GM19240 (cell line): ENCODE measurements at regions not wholly inside any gene's neighbourhood (a gene's known extent, or its start where the extent isn't known, plus 50 kb on each side); places are given as distances from the start of the nearest gene placed in this dataset.

Experiments
- DNase-seq: peaks from one replicate; pipeline ENCODE4 v3.0.0; 2011; ENCODE audit warnings: low spot score; ENCODE audit not compliant: insufficient read length

DNA sequence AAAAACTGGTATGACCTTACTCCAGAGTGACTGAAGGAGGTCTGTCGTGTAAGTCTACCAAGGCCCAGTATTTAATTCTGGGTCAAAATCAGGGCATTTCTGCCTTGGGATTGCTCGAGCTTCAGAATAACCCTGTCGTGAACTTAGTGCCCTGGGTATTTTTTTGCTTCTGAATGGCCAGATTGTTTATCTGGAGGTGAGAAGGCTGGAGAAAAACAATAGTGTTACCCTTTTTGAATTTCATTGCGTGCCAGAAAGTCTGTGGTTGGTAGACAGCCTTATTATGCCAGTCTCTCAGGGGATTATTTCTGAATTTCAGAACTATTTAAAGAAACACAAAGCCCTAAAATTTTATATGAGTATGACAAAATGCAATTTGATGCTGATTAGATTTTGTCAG is 323.4 kb downstream of the CSNK1G3 start:
- DNase-seq: no peak

GRCh38 chr5:123830575-123830974 is 318.6 kb downstream of the CSNK1G3 start:
- DNase-seq: no peak

- no peak for DNase-seq
Observed at GRCh38 chr5:123827811-123828210, 315.8 kb downstream of the CSNK1G3 start.

DNA sequence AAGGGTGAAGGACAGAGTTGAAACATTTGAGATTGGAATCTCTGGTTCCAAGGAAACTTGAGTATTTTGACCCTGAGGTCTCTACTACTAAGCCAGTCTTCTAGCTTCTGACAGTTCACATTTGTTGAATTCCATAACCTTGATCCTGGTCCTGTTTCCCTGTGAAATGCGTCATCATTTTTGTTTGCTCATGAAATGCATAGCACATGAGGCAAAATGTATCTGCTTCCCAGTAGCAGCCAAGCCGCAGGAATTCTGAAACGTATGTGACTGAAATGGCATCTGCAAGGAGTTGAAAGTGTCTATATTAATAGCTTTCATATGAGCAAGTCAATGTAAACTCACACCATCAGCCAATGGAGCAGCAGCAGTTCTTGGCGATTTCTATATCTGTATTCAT is 307.9 kb downstream of the CSNK1G3 start:
- DNase-seq: no peak

DNA sequence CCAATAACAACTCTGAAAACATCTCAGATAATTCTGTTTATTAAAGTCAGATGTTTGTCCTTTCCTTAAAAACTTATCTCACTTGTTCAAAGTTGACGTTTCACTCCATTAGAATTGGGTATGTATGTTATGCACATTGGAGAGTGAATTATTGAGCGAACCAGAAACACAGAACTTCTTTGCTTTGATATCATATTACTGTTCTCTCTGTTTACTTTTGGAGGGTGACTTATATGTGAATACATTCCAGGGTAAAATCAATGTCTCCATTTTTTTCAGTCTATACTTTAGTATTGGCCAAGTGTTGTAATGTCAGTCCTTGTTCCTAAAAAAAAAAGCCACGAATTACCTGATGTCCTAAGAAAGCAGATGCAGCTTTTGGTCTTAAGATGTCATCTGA is 307.4 kb downstream of the CSNK1G3 start:
- no peak for DNase-seq

GRCh38 chr5:123817267-123817666 is 305.3 kb downstream of the CSNK1G3 start:
- DNase-seq: no peak

DNA sequence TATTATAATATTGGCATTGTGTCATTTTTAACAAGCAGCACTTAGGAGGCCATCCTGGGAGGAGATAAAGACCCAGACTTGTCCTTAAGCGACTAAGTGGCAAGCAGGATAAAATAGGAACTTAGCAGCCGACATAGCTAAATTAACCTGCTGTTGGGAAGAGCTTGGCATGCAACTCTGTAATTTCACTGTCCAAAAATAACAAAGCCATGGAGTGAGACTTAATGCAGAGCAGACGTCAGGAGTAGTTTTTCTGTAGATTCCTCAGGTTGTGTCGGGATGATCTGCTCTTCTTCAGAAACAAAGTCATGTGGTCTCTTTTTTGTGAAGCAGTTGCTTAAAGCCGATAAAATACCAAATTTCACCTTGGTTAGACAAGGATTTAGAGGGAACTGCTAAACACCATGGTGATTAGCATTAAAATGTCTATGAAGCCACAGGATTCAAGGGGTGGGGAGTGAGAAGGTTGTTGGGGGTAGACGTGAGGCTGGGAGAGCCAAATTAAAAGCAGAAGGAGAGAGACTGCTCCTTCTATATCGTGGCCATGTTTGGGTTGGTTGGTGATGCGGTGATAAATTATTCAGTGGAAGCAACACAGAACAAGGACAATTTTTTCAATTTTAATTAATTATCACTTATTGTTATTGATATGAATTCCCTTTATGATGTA is 303.0 kb downstream of the CSNK1G3 start:
- no peak for DNase-seq

- no peak for DNase-seq
Observed at GRCh38 chr5:123813937-123814624, 302.1 kb downstream of the CSNK1G3 start.

GRCh38 chr5:123813264-123813663 is 301.3 kb downstream of the CSNK1G3 start:
- DNase-seq: no peak

- no peak for DNase-seq
Observed at GRCh38 chr5:123811831-123812230, 299.9 kb downstream of the CSNK1G3 start.

GRCh38 chr5:123810746-123811340 is 298.9 kb downstream of the CSNK1G3 start:
- no peak for DNase-seq

DNA sequence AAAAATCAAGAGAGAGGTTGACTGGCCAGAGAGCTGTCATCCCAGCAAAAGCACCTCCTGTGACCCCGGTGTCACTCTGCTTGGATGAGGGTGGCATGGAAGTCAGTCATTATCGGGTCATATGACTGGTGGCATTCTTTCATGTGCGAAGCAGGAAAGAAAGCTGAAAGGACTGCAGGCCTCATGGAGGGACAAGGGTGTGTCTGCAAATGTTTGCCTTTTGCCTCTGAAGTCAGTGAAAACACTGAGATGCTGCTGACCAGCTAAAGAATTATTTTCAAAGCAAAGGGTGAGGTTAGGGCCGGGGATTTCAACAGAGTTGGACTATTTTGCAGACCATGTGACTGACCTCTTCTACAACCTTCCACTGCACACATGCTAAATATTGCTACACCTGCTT is 298.3 kb downstream of the CSNK1G3 start:
- DNase-seq: no peak

DNA sequence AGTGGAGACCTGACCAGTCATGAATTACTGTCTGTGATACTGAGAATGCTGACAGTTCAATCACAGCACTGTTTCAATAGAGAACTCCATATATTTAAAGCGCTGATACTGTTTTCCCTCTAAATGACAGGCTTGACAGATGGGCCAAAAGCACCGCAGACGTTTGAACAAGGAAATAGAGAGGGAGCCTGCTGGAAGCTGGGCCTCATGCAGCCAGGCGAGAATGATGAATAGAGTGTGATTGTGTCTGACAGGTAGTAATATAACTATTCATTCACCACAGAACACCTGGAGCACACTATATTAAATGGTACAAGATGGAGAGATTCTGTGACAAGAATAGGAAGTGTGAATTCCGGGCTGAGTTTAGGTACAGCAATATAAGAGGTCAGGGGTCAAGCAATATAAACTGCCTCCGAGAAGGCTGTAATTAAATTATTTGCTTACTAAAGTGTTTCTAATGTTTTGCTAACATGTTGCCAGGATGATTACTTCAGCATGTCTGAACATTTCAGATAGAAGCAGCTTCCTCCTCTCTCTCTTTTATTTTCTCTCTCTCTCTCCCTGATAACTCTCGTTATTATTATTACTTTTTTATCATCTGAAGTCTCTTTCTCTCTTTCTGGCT is 297.7 kb downstream of the CSNK1G3 start:
- no peak for DNase-seq

GRCh38 chr5:123808461-123809380 is 296.7 kb downstream of the CSNK1G3 start:
- no peak for DNase-seq

DNA sequence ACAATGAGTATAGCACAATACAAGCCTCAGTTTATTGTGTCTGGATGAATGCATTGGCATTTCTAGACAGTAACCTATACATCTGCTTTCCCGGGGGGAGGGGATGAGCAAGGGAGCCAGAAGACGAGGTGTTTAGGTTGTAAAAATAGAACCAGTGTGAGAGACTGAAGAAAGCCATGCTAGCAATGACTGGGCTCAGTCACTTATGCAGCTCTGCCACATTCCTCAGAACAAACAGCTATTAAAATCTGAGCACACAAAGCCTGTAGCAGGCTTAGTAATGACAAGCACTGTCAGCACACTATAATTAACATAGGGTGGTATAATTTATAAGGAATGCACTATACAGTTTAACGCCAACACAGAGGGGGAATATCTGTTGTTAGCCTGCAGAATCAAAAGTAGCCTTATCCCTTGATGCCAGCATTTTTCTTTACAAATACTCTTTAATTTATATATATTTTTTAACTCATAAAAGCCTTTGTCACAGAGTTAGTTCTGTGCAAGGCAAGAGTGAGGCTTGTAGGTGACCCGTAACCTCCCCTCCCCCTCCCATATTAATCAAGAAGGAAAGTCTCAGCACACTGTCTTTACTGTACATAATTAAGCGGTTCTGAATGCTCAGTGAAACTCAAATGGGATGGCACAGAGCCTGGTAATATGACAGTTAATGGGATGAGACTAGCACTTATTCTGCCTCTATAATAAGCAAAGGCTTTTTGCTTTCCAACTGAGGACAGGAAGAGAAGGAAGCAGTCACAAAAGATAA is 295.4 kb downstream of the CSNK1G3 start:
- no peak for DNase-seq

GRCh38 chr5:123806644-123807043 is 294.7 kb downstream of the CSNK1G3 start:
- no peak for DNase-seq

- no peak for DNase-seq
Observed at GRCh38 chr5:123805300-123805699, 293.3 kb downstream of the CSNK1G3 start.

- no peak for DNase-seq
Observed at GRCh38 chr5:123803359-123803758, 291.4 kb downstream of the CSNK1G3 start.

DNA sequence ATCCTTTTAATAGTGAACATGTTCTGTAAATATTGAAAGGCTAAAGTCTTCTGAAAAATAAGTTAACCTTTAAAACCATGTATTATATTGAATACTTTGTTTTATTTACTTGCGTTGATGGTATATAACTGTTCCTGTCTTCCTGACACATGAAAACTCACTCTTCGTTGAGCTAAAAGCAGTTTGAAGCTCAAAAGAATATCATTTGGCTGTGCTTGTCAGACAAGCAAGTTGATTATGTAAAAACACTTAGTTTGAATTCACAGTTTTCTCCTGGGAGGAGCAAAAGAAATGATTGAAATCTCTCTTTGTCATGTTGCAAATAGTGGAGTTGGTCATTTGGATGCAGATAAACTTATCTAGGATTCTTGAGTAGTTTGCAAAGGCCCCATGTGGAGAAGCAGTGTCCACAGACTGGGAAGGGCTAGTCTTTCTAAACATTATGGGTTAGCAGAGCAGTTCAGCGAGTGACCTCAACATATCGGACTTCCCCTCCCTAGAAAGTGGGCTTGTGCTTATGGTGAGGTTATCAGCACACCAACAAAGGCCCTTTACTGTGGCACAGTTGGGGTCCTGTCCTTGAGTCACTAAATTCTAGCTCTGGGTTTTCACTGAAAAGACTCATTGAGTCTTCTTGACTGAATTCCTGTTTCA is 290.4 kb downstream of the CSNK1G3 start:
- no peak for DNase-seq

GRCh38 chr5:123800640-123801039 is 288.7 kb downstream of the CSNK1G3 start:
- no peak for DNase-seq
